DMS114 treated with DMSO at 0.1 percent for 48 hours (cell line): ENCODE measurements at regions not wholly inside any gene's neighbourhood (a gene's known extent, or its start where the extent isn't known, plus 50 kb on each side); places are given as distances from the start of the nearest gene placed in this dataset.

ENCODE experiments used
- DNase-seq: peaks from one replicate; lab custom pipeline; 2025; ENCODE audit not compliant: unreplicated experiment; lab: John Stamatoyannopoulos, UW

- DNase-seq: no peak
These were observed 58.7 kb upstream of the FAM83B start for GRCh38 chr6:54787825-54788224.
